ENCODE measurements at regions not wholly inside any gene's neighbourhood (a gene's known extent, or its start where the extent isn't known, plus 50 kb on each side); places are given as distances from the start of the nearest gene placed in this dataset.

GRCh38 chr4:58935332-58935731 is 1825.1 kb upstream of the IGFBP7 start:
- H3K36me3 ChIP-seq (ENCODE audit: control insufficient read depth, insufficient read depth, low read length), result no peaks in the 10 kb centered on the region
- WGBS, 2 experiments, result 91 to 95% methylated on average over 2 of the region's 2 CpGs
- H3K4me1 ChIP-seq (ENCODE audit: control insufficient read depth, insufficient read depth, low read length), result no peaks in the 10 kb centered on the region
- no peak overlapping the region for H3K27ac ChIP-seq (ENCODE audit: insufficient read depth, low read depth, low read length, poor library complexity, severe bottlenecking)
- H3K4me3 ChIP-seq (ENCODE audit: insufficient read depth, low read depth, low read length), result no peak overlapping the region
- H3K27me3 ChIP-seq (ENCODE audit: control insufficient read depth, insufficient read depth, low read length, poor library complexity, severe bottlenecking), result no peaks in the 10 kb centered on the region
- H3K9me3 ChIP-seq (ENCODE audit: control insufficient read depth, low read length), result no peaks in the 10 kb centered on the region

GRCh38 chr4:58936436-58936835 is 1826.3 kb upstream of the IGFBP7 start:
- no peak overlapping the region for H3K27ac ChIP-seq (ENCODE audit: insufficient read depth, low read depth, low read length, poor library complexity, severe bottlenecking)
- H3K27me3 ChIP-seq (ENCODE audit: control insufficient read depth, insufficient read depth, low read length, poor library complexity, severe bottlenecking), result no peaks in the 10 kb centered on the region
- no peaks in the 10 kb centered on the region for H3K9me3 ChIP-seq (ENCODE audit: control insufficient read depth, low read length)
- H3K4me3 ChIP-seq (ENCODE audit: insufficient read depth, low read depth, low read length), result no peak overlapping the region
- no peaks in the 10 kb centered on the region for H3K36me3 ChIP-seq (ENCODE audit: control insufficient read depth, insufficient read depth, low read length)
- H3K4me1 ChIP-seq (ENCODE audit: control insufficient read depth, insufficient read depth, low read length), result no peaks in the 10 kb centered on the region
- WGBS, 2 experiments, result no CpG with 5 or more reads among the region's 1 CpG

- H3K27me3 ChIP-seq (ENCODE audit: control insufficient read depth, insufficient read depth, low read length, poor library complexity, severe bottlenecking), result no peaks in the 10 kb centered on the region
- 74 to 83% methylated on average over 2 of the region's 3 CpGs for WGBS, 2 experiments
- H3K4me1 ChIP-seq (ENCODE audit: control insufficient read depth, insufficient read depth, low read length), result no peaks in the 10 kb centered on the region
- H3K27ac ChIP-seq (ENCODE audit: insufficient read depth, low read depth, low read length, poor library complexity, severe bottlenecking), result no peak overlapping the region
- H3K4me3 ChIP-seq (ENCODE audit: insufficient read depth, low read depth, low read length), result no peak overlapping the region
- no peaks in the 10 kb centered on the region for H3K36me3 ChIP-seq (ENCODE audit: control insufficient read depth, insufficient read depth, low read length)
- no peaks in the 10 kb centered on the region for H3K9me3 ChIP-seq (ENCODE audit: control insufficient read depth, low read length)
Measured at GRCh38 chr4:58940167-58940566, 1830.0 kb upstream of the IGFBP7 start.

DNA sequence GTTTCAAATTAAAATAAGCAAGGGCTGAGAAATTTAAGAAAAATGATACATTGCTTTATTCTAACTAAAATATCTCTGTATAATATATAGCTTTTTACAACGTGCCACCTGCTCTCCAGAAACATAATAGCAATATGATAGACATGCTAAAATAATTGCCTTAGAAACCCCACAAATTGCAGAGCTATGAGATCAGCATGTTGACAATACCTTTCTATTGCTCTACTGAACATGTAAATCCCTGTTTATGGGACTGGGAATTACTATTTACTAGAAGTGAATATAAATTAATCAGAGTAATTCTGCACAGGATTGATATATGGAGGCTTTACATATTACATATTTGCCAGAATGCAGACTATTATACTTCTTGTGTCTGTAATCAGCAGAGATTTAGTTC is 1831.1 kb upstream of the IGFBP7 start:
- no peaks in the 10 kb centered on the region for H3K4me1 ChIP-seq (ENCODE audit: control insufficient read depth, insufficient read depth, low read length)
- H3K36me3 ChIP-seq (ENCODE audit: control insufficient read depth, insufficient read depth, low read length), result no peaks in the 10 kb centered on the region
- WGBS, 2 experiments, result 89 to 100% methylated on average over 1 of the region's 1 CpG
- H3K27ac ChIP-seq (ENCODE audit: insufficient read depth, low read depth, low read length, poor library complexity, severe bottlenecking), result no peak overlapping the region
- H3K27me3 ChIP-seq (ENCODE audit: control insufficient read depth, insufficient read depth, low read length, poor library complexity, severe bottlenecking), result no peaks in the 10 kb centered on the region
- no peak overlapping the region for H3K4me3 ChIP-seq (ENCODE audit: insufficient read depth, low read depth, low read length)
- H3K9me3 ChIP-seq (ENCODE audit: control insufficient read depth, low read length), result no peaks in the 10 kb centered on the region

DNA sequence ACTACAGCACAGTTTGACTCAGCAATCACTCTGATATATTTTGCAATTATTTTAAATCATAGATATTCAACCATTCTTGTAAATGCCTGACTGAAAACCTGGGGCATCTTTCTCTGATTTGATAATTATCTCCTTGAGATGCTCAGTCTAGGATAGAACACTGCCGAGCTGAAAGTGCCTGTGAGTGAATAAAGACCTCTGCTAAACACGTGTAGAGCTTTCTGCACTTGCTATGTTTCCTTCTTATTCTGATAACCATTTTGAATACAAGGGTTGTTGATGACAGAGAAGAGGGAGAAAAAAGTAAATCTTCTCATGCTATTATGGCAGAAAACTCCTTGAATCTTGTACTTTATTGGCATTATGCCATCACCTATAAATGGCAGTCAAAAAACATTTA is 1843.4 kb upstream of the IGFBP7 start:
- Histone ChIP-seq H3K9me3 (ENCODE audit: control insufficient read depth, low read length) (no peaks in the 10 kb centered on the region), H3K27me3 (ENCODE audit: control insufficient read depth, insufficient read depth, low read length, poor library complexity, severe bottlenecking) (no peaks in the 10 kb centered on the region), H3K27ac (ENCODE audit: insufficient read depth, low read depth, low read length, poor library complexity, severe bottlenecking) (no peak overlapping the region), H3K4me1 (ENCODE audit: control insufficient read depth, insufficient read depth, low read length) (no peaks in the 10 kb centered on the region), H3K36me3 (ENCODE audit: control insufficient read depth, insufficient read depth, low read length) (no peaks in the 10 kb centered on the region), H3K4me3 (ENCODE audit: insufficient read depth, low read depth, low read length) (no peak overlapping the region)
- 92 to 97% methylated on average over 2 of the region's 2 CpGs for WGBS, 2 experiments

GRCh38 chr4:58957711-58958110 is 1847.5 kb upstream of the IGFBP7 start:
- WGBS, 2 experiments, result 89 to 98% methylated on average over 3 to 4 of the region's 4 CpGs
- H3K27ac ChIP-seq (ENCODE audit: insufficient read depth, low read depth, low read length, poor library complexity, severe bottlenecking), result no peak overlapping the region
- no peaks in the 10 kb centered on the region for H3K27me3 ChIP-seq (ENCODE audit: control insufficient read depth, insufficient read depth, low read length, poor library complexity, severe bottlenecking)
- H3K9me3 ChIP-seq (ENCODE audit: control insufficient read depth, low read length), result no peaks in the 10 kb centered on the region
- no peak overlapping the region for H3K4me3 ChIP-seq (ENCODE audit: insufficient read depth, low read depth, low read length)
- no peaks in the 10 kb centered on the region for H3K36me3 ChIP-seq (ENCODE audit: control insufficient read depth, insufficient read depth, low read length)
- H3K4me1 ChIP-seq (ENCODE audit: control insufficient read depth, insufficient read depth, low read length), result no peaks in the 10 kb centered on the region

DNA sequence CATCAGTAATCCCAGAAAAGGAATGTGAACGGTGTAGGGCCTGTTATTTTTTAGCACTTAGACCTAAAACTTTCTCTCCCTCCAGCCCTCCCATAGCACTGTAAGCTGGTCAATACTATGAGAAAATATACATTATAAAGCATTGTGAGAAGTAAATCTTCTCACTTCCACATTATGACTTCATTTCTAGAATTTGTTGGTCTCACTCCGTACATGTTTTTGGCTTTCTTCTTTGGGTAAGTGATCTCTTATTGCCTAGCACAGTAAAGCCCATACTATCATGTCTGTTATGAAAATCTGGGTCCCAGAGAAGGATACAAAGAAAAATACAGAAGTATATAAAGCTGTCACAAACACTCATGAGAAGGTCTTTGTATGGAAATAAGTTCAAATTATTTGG is 1851.1 kb upstream of the IGFBP7 start:
- H3K27me3 ChIP-seq (ENCODE audit: control insufficient read depth, insufficient read depth, low read length, poor library complexity, severe bottlenecking), result no peaks in the 10 kb centered on the region
- H3K36me3 ChIP-seq (ENCODE audit: control insufficient read depth, insufficient read depth, low read length), result no peaks in the 10 kb centered on the region
- no peak overlapping the region for H3K27ac ChIP-seq (ENCODE audit: insufficient read depth, low read depth, low read length, poor library complexity, severe bottlenecking)
- no peak overlapping the region for H3K4me3 ChIP-seq (ENCODE audit: insufficient read depth, low read depth, low read length)
- WGBS, 2 experiments, result 100% methylated on average over 1 of the region's 2 CpGs; no CpG with 5 or more reads in 1 of the 2 experiments
- no peaks in the 10 kb centered on the region for H3K4me1 ChIP-seq (ENCODE audit: control insufficient read depth, insufficient read depth, low read length)
- H3K9me3 ChIP-seq (ENCODE audit: control insufficient read depth, low read length), result no peaks in the 10 kb centered on the region

- 37 to 38% methylated on average over 2 of the region's 2 CpGs for WGBS, 2 experiments
Measured at GRCh38 chr4:58961925-58962324, 1851.7 kb upstream of the IGFBP7 start.

DNA sequence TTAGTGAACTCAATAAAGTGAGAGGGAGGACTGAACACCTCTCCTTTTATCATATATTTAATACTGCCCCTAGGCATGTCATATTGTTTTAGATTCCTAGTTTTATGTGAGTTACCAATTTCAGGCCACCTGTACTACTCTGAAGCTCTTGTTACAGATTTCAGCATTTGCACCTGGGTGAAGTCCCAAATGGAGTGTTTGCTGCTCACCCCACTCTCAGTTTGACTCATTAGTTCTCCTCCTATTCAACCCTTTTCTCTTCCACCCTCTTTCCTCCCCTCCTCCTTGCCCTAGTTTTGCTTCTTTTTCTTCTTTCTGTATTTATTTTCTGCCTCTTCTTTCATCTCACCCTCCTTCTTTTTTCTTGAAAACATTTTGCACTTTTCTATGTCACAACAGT is 1852.2 kb upstream of the IGFBP7 start:
- Histone ChIP-seq H3K27ac (ENCODE audit: insufficient read depth, low read depth, low read length, poor library complexity, severe bottlenecking) (no peak overlapping the region), H3K27me3 (ENCODE audit: control insufficient read depth, insufficient read depth, low read length, poor library complexity, severe bottlenecking) (no peaks in the 10 kb centered on the region), H3K9me3 (ENCODE audit: control insufficient read depth, low read length) (no peaks in the 10 kb centered on the region), H3K36me3 (ENCODE audit: control insufficient read depth, insufficient read depth, low read length) (no peaks in the 10 kb centered on the region), H3K4me1 (ENCODE audit: control insufficient read depth, insufficient read depth, low read length) (no peaks in the 10 kb centered on the region), H3K4me3 (ENCODE audit: insufficient read depth, low read depth, low read length) (no peak overlapping the region)

More at GRCh38 chr4:58961925-58962324, 1851.7 kb upstream of the IGFBP7 start:
- Histone ChIP-seq H3K27ac (ENCODE audit: insufficient read depth, low read depth, low read length, poor library complexity, severe bottlenecking) (no peak overlapping the region), H3K4me3 (ENCODE audit: insufficient read depth, low read depth, low read length) (no peak overlapping the region), H3K9me3 (ENCODE audit: control insufficient read depth, low read length) (no peaks in the 10 kb centered on the region), H3K36me3 (ENCODE audit: control insufficient read depth, insufficient read depth, low read length) (no peaks in the 10 kb centered on the region), H3K4me1 (ENCODE audit: control insufficient read depth, insufficient read depth, low read length) (no peaks in the 10 kb centered on the region), H3K27me3 (ENCODE audit: control insufficient read depth, insufficient read depth, low read length, poor library complexity, severe bottlenecking) (no peaks in the 10 kb centered on the region)

DNA sequence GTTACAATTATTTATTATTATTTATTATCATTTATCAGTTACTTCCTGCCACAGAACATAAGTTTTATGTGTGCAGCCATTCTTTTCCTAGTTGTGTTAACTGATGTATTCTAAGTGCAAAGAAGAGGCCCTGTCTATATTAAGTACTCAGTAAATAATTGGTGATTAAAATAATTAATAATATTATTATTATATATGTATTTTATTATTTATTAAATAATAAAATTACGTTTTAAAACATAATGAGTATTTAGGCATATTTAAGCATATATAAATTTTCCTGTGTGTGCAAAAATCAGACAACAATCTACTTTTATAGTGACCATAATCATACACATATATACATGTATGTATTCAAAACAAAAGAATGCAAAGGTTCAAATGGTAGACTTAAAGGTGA is 1871.6 kb upstream of the IGFBP7 start:
- Histone ChIP-seq H3K36me3 (ENCODE audit: control insufficient read depth, insufficient read depth, low read length) (no peaks in the 10 kb centered on the region), H3K9me3 (ENCODE audit: control insufficient read depth, low read length) (no peaks in the 10 kb centered on the region), H3K27me3 (ENCODE audit: control insufficient read depth, insufficient read depth, low read length, poor library complexity, severe bottlenecking) (no peaks in the 10 kb centered on the region), H3K27ac (ENCODE audit: insufficient read depth, low read depth, low read length, poor library complexity, severe bottlenecking) (no peak overlapping the region), H3K4me1 (ENCODE audit: control insufficient read depth, insufficient read depth, low read length) (no peaks in the 10 kb centered on the region), H3K4me3 (ENCODE audit: insufficient read depth, low read depth, low read length) (no peak overlapping the region)
- no CpG with 5 or more reads among the region's 1 CpG for WGBS, 2 experiments

- Histone ChIP-seq H3K27me3 (ENCODE audit: control insufficient read depth, insufficient read depth, low read length, poor library complexity, severe bottlenecking) (no peaks in the 10 kb centered on the region), H3K4me3 (ENCODE audit: insufficient read depth, low read depth, low read length) (no peak overlapping the region), H3K27ac (ENCODE audit: insufficient read depth, low read depth, low read length, poor library complexity, severe bottlenecking) (no peak overlapping the region), H3K9me3 (ENCODE audit: control insufficient read depth, low read length) (no peaks in the 10 kb centered on the region), H3K36me3 (ENCODE audit: control insufficient read depth, insufficient read depth, low read length) (no peaks in the 10 kb centered on the region), H3K4me1 (ENCODE audit: control insufficient read depth, insufficient read depth, low read length) (no peaks in the 10 kb centered on the region)
- WGBS, 2 experiments, result 96 to 97% methylated on average over 2 to 3 of the region's 3 CpGs
Measured at GRCh38 chr4:58983887-58984286, 1873.7 kb upstream of the IGFBP7 start.

All from ectodermal cell (in vitro differentiated cells).